ENCODE measurements at regions not wholly inside any gene's neighbourhood (a gene's known extent, or its start where the extent isn't known, plus 50 kb on each side); places are given as distances from the start of the nearest gene placed in this dataset.

- Histone ChIP-seq H3K4me3 (ENCODE audit: low read length) (no peak overlapping the region; the same call in 1 of the 2 replicates), H3K27ac (ENCODE audit: low read length) (peak overlapping the region; percentile 89), H2AFZ (ENCODE audit: low read length) (peak overlapping the region; percentile 51), H3K79me2 (ENCODE audit: low read length) (no peaks in the 10 kb centered on the region), H3K4me1 (ENCODE audit: insufficient read depth, low read length) (peaks cover 39% of the 10 kb centered on the region), H3F3A (ENCODE audit: low read length, unreplicated experiment) (peaks cover 9% of the 10 kb centered on the region), H3K9me2 (replicated peaks; ENCODE audit: low read length) (no peaks in the 10 kb centered on the region), H3K9me3 (ENCODE audit: low read length) (peaks cover 2% of the 10 kb centered on the region; the same call in 1 of the 2 replicates), H3K4me2 (ENCODE audit: low read length) (peak overlapping the region; percentile 73), H3K27me3 (ENCODE audit: low read length) (no peaks in the 10 kb centered on the region), H4K20me1 (ENCODE audit: low read length) (no peaks in the 10 kb centered on the region), H3K9ac (ENCODE audit: low read length) (peak overlapping the region; percentile 47; the same call in 1 of the 2 replicates), H3K36me3 (ENCODE audit: low read depth, low read length) (peaks cover 1% of the 10 kb centered on the region; the same call in 1 of the 2 replicates)
- DNase-seq: no peak
- ATAC-seq: no peak
- ChIA-PET POLR2A (ENCODE audit: unreplicated experiment) (no interaction called here), CTCF (no interaction called here)
- intact Hi-C loops (cut with micrococcal nuclease): loop anchor here (2.0 kb wide), 1 partner anchor 93 kb away; the partner anchor contains the start of gene HK2
- BruUV-seq (replicated peaks): no TSS peak
- TF ChIP-seq EZH2phosphoT487 (IDR thresholded peaks at IDR 0.05; ENCODE audit: borderline replicate concordance, low read length): no peak
- TF ChIP-seq, protein P1, sequence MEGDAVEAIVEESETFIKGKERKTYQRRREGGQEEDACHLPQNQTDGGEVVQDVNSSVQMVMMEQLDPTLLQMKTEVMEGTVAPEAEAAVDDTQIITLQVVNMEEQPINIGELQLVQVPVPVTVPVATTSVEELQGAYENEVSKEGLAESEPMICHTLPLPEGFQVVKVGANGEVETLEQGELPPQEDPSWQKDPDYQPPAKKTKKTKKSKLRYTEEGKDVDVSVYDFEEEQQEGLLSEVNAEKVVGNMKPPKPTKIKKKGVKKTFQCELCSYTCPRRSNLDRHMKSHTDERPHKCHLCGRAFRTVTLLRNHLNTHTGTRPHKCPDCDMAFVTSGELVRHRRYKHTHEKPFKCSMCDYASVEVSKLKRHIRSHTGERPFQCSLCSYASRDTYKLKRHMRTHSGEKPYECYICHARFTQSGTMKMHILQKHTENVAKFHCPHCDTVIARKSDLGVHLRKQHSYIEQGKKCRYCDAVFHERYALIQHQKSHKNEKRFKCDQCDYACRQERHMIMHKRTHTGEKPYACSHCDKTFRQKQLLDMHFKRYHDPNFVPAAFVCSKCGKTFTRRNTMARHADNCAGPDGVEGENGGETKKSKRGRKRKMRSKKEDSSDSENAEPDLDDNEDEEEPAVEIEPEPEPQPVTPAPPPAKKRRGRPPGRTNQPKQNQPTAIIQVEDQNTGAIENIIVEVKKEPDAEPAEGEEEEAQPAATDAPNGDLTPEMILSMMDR (conservative IDR thresholded peaks at IDR 0.05; ENCODE audit: low read depth, low read length): no peak
- TF ChIP-seq EZH2 (IDR thresholded peaks at IDR 0.05; ENCODE audit: low read length, unreplicated experiment): no peak
Measured at GRCh38 chr2:74741629-74742028, 87.6 kb downstream of the SEMA4F start.

GRCh38 chr2:74742471-74742870 lies 88.4 kb downstream of the SEMA4F start:
- ATAC-seq (no peak), DNase-seq (no peak)
- Histone ChIP-seq H3K4me2 (ENCODE audit: low read length) (no peak overlapping the region), H3K9me2 (replicated peaks; ENCODE audit: low read length) (no peaks in the 10 kb centered on the region), H2AFZ (ENCODE audit: low read length) (no peak overlapping the region), H4K20me1 (ENCODE audit: low read length) (no peaks in the 10 kb centered on the region), H3K9ac (ENCODE audit: low read length) (no peak overlapping the region), H3K4me3 (ENCODE audit: low read length) (no peak overlapping the region), H3K4me1 (ENCODE audit: insufficient read depth, low read length) (peaks cover 39% of the 10 kb centered on the region), H3F3A (ENCODE audit: low read length, unreplicated experiment) (peaks cover 9% of the 10 kb centered on the region), H3K27ac (ENCODE audit: low read length) (no peak overlapping the region), H3K27me3 (ENCODE audit: low read length) (no peaks in the 10 kb centered on the region), H3K36me3 (ENCODE audit: low read depth, low read length) (no peaks in the 10 kb centered on the region), H3K9me3 (ENCODE audit: low read length) (no peaks in the 10 kb centered on the region), H3K79me2 (ENCODE audit: low read length) (no peaks in the 10 kb centered on the region)
- intact Hi-C loops (cut with micrococcal nuclease): no loop called here
- no peak for TF ChIP-seq EZH2phosphoT487 (IDR thresholded peaks at IDR 0.05; ENCODE audit: borderline replicate concordance, low read length)
- ChIA-PET POLR2A (ENCODE audit: unreplicated experiment) (no interaction called here), CTCF (no interaction called here)
- BruUV-seq (replicated peaks): no TSS peak

GRCh38 chr2:74743039-74743438 lies 89.0 kb downstream of the SEMA4F start:
- no peak for TF ChIP-seq EZH2 (IDR thresholded peaks at IDR 0.05; ENCODE audit: low read length, unreplicated experiment)
- TF ChIP-seq, protein P1 (conservative IDR thresholded peaks at IDR 0.05; ENCODE audit: low read depth, low read length): no peak
- Histone ChIP-seq H3K9ac (ENCODE audit: low read length) (no peak overlapping the region), H2AFZ (ENCODE audit: low read length) (no peak overlapping the region), H3K79me2 (ENCODE audit: low read length) (no peaks in the 10 kb centered on the region), H3K9me3 (ENCODE audit: low read length) (no peaks in the 10 kb centered on the region), H3K36me3 (ENCODE audit: low read depth, low read length) (no peaks in the 10 kb centered on the region), H3K9me2 (replicated peaks; ENCODE audit: low read length) (no peaks in the 10 kb centered on the region), H3K4me1 (ENCODE audit: insufficient read depth, low read length) (peaks cover 39% of the 10 kb centered on the region), H3K27me3 (ENCODE audit: low read length) (no peaks in the 10 kb centered on the region), H3K27ac (ENCODE audit: low read length) (no peak overlapping the region), H3F3A (ENCODE audit: low read length, unreplicated experiment) (peaks cover 9% of the 10 kb centered on the region), H3K4me3 (ENCODE audit: low read length) (no peak overlapping the region), H4K20me1 (ENCODE audit: low read length) (no peaks in the 10 kb centered on the region), H3K4me2 (ENCODE audit: low read length) (no peak overlapping the region)
- intact Hi-C loops (cut with micrococcal nuclease): no loop called here
- CTCF ChIA-PET: no interaction called here
- POLR2A ChIA-PET (ENCODE audit: unreplicated experiment): interaction anchor here (0.6 kb wide), 1 partner anchor 8 kb away, joined by 3 read pairs; no protein-coding TSS in a partner anchor
- DNase-seq: no peak
- no TSS peak for BruUV-seq (replicated peaks)
- no peak for ATAC-seq

Data from PC-3 (cell line).